ENCODE measurements at regions not wholly inside any gene's neighbourhood (a gene's known extent, or its start where the extent isn't known, plus 50 kb on each side); places are given as distances from the start of the nearest gene placed in this dataset.

DNA sequence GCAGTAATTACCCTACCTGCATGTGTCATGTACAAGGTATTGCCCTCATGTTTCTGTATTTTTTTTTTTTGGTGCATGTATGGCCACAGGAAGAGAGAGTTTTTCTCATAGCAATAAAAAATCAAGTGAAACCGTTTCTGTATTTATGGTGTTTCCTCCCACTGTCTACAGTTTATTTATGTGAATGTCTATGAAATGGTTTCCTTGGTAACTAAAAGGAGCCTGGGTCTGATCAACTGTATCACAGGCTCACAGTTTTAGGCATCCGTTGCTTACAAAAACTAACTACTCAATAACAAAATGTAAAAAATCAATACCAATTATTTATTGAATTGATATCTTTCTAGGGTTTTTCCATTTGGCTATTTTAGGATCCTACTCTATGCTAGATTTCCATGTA lies 464.4 kb downstream of the TAF11L14 start:
- Histone ChIP-seq H3K9me3 (ENCODE audit: control insufficient read depth, low read length) (peaks cover 1% of the 10 kb centered on the region), H3K27me3 (ENCODE audit: control insufficient read depth in 1 of 2, insufficient read depth in 2 of 2, low read length in 1 of 2) (peaks cover 0 to 3% of the 10 kb centered on the region in 2 donors), H3K36me3 (ENCODE audit: control insufficient read depth in 1 of 2, insufficient read depth in 2 of 2, low read length in 1 of 2) (no peaks in the 10 kb centered on the region), H3K4me3 (ENCODE audit: low read length in 2 of 2) (no peak overlapping the region), H3K27ac (ENCODE audit: low read depth in 1 of 2, low read length in 2 of 2) (no peak overlapping the region), H3K4me1 (ENCODE audit: control insufficient read depth in 1 of 2, insufficient read depth in 2 of 2, low read length in 2 of 2) (no peaks in the 10 kb centered on the region)
- WGBS, 2 donors: 12 to 15% methylated on average over 2 of the region's 2 CpGs
- ATAC-seq (ENCODE audit: low FRiP score): no peak
- no peak for DNase-seq
- intact Hi-C loops (cut with DNase I): no loop called here

GRCh38 chr5:18099261-18099660 lies 465.0 kb downstream of the TAF11L14 start:
- H3K4me3 ChIP-seq (ENCODE audit: low read length in 2 of 2): no peak overlapping the region
- H3K4me1 ChIP-seq (ENCODE audit: control insufficient read depth in 1 of 2, insufficient read depth in 2 of 2, low read length in 2 of 2): no peaks in the 10 kb centered on the region
- DNase-seq: no peak
- no peak overlapping the region for H3K27ac ChIP-seq (ENCODE audit: low read depth in 1 of 2, low read length in 2 of 2)
- H3K27me3 ChIP-seq (ENCODE audit: control insufficient read depth in 1 of 2, insufficient read depth in 2 of 2, low read length in 1 of 2): peaks cover 0 to 3% of the 10 kb centered on the region in 2 donors
- H3K36me3 ChIP-seq (ENCODE audit: control insufficient read depth in 1 of 2, insufficient read depth in 2 of 2, low read length in 1 of 2): no peaks in the 10 kb centered on the region
- ATAC-seq (ENCODE audit: low FRiP score): no peak
- WGBS, 2 donors: 31 to 35% methylated on average over 2 of the region's 2 CpGs
- peaks cover 1% of the 10 kb centered on the region for H3K9me3 ChIP-seq (ENCODE audit: control insufficient read depth, low read length)
- intact Hi-C loops (cut with DNase I): no loop called here

DNA sequence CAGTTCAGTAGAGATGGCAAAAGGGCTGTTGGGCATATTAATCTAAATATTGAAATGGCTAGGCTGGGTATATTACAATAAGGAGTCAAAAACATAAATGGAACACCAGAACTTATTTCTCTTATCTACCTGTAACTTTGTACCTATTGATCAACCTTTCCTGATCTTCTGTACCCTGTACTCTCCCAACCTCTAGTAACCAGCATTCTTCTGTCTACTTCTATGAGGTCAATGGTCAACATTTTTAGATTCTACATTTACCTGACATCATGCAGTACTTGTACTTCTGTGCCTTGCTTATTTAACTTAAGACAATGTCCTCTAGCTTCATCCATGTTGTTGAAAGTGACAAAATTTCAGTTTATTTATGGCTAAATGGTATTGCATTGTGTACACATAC lies 467.3 kb downstream of the TAF11L14 start:
- no peak for ATAC-seq (ENCODE audit: low FRiP score)
- H3K4me1 ChIP-seq (ENCODE audit: control insufficient read depth in 1 of 2, insufficient read depth in 2 of 2, low read length in 2 of 2): no peaks in the 10 kb centered on the region
- peaks cover 0 to 3% of the 10 kb centered on the region in 2 donors for H3K27me3 ChIP-seq (ENCODE audit: control insufficient read depth in 1 of 2, insufficient read depth in 2 of 2, low read length in 1 of 2)
- no peak for DNase-seq
- peaks cover 1% of the 10 kb centered on the region for H3K9me3 ChIP-seq (ENCODE audit: control insufficient read depth, low read length)
- intact Hi-C loops (cut with DNase I): no loop called here
- no peaks in the 10 kb centered on the region for H3K36me3 ChIP-seq (ENCODE audit: control insufficient read depth in 1 of 2, insufficient read depth in 2 of 2, low read length in 1 of 2)
- H3K27ac ChIP-seq (ENCODE audit: low read depth in 1 of 2, low read length in 2 of 2): no peak overlapping the region
- no peak overlapping the region for H3K4me3 ChIP-seq (ENCODE audit: low read length in 2 of 2)

- WGBS, 2 donors: 50 to 76% methylated on average over 1 of the region's 1 CpG
- Histone ChIP-seq H3K36me3 (ENCODE audit: control insufficient read depth in 1 of 2, insufficient read depth in 2 of 2, low read length in 1 of 2) (no peaks in the 10 kb centered on the region), H3K9me3 (ENCODE audit: control insufficient read depth, low read length) (peaks cover 1% of the 10 kb centered on the region), H3K4me1 (ENCODE audit: control insufficient read depth in 1 of 2, insufficient read depth in 2 of 2, low read length in 2 of 2) (no peaks in the 10 kb centered on the region), H3K27me3 (ENCODE audit: control insufficient read depth in 1 of 2, insufficient read depth in 2 of 2, low read length in 1 of 2) (peaks cover 0 to 2% of the 10 kb centered on the region in 2 donors), H3K4me3 (ENCODE audit: low read length in 2 of 2) (no peak overlapping the region), H3K27ac (ENCODE audit: low read depth in 1 of 2, low read length in 2 of 2) (no peak overlapping the region)
- intact Hi-C loops (cut with DNase I): no loop called here
- DNase-seq (no peak), ATAC-seq (ENCODE audit: low FRiP score) (no peak)
Measured at GRCh38 chr5:18102733-18103132, 468.5 kb downstream of the TAF11L14 start.

DNA sequence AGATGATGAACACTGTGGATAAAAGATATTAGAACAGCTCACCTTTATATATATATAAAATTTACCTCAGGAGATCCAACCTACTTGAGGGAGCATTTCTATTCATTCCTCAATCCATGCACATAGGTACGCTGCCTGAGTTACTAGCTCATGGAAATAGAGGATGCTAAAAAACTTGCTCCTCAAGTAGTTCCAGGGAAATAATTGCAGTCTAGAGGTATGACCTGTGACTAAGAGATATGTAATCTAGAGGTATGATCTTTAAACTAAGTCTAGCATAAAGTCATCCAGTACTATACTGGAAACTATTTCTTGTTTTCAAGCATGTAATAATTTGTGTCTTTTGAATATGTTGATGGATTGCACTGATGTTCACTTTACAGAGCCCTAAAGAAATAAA lies 471.2 kb downstream of the TAF11L14 start:
- Histone ChIP-seq H3K36me3 (ENCODE audit: control insufficient read depth in 1 of 2, insufficient read depth in 2 of 2, low read length in 1 of 2) (no peaks in the 10 kb centered on the region), H3K4me1 (ENCODE audit: control insufficient read depth in 1 of 2, insufficient read depth in 2 of 2, low read length in 2 of 2) (no peaks in the 10 kb centered on the region), H3K27me3 (ENCODE audit: control insufficient read depth in 1 of 2, insufficient read depth in 2 of 2, low read length in 1 of 2) (no peaks in the 10 kb centered on the region), H3K9me3 (ENCODE audit: control insufficient read depth, low read length) (no peaks in the 10 kb centered on the region), H3K4me3 (ENCODE audit: low read length in 2 of 2) (no peak overlapping the region), H3K27ac (ENCODE audit: low read depth in 1 of 2, low read length in 2 of 2) (no peak overlapping the region)
- 84 to 95% methylated on average over 1 of the region's 1 CpG for WGBS, 2 donors
- ATAC-seq (ENCODE audit: low FRiP score): no peak
- intact Hi-C loops (cut with DNase I): no loop called here
- no peak for DNase-seq

GRCh38 chr5:18111906-18112465 lies 477.7 kb downstream of the TAF11L14 start:
- H3K4me3 ChIP-seq (ENCODE audit: low read length in 2 of 2): no peak overlapping the region
- 67 to 68% methylated on average over 5 of the region's 5 CpGs for WGBS, 2 donors
- H3K36me3 ChIP-seq (ENCODE audit: control insufficient read depth in 1 of 2, insufficient read depth in 2 of 2, low read length in 1 of 2): no peaks in the 10 kb centered on the region
- no peaks in the 10 kb centered on the region for H3K9me3 ChIP-seq (ENCODE audit: control insufficient read depth, low read length)
- no peak overlapping the region for H3K27ac ChIP-seq (ENCODE audit: low read depth in 1 of 2, low read length in 2 of 2)
- intact Hi-C loops (cut with DNase I): no loop called here
- ATAC-seq (ENCODE audit: low FRiP score) (no peak), DNase-seq (no peak)
- no peaks in the 10 kb centered on the region for H3K4me1 ChIP-seq (ENCODE audit: control insufficient read depth in 1 of 2, insufficient read depth in 2 of 2, low read length in 2 of 2)
- H3K27me3 ChIP-seq (ENCODE audit: control insufficient read depth in 1 of 2, insufficient read depth in 2 of 2, low read length in 1 of 2): no peaks in the 10 kb centered on the region

- Histone ChIP-seq H3K4me3 (ENCODE audit: low read length in 2 of 2) (no peak overlapping the region), H3K4me1 (ENCODE audit: control insufficient read depth in 1 of 2, insufficient read depth in 2 of 2, low read length in 2 of 2) (no peaks in the 10 kb centered on the region), H3K27me3 (ENCODE audit: control insufficient read depth in 1 of 2, insufficient read depth in 2 of 2, low read length in 1 of 2) (no peaks in the 10 kb centered on the region), H3K9me3 (ENCODE audit: control insufficient read depth, low read length) (no peaks in the 10 kb centered on the region), H3K36me3 (ENCODE audit: control insufficient read depth in 1 of 2, insufficient read depth in 2 of 2, low read length in 1 of 2) (no peaks in the 10 kb centered on the region), H3K27ac (ENCODE audit: low read depth in 1 of 2, low read length in 2 of 2) (no peak overlapping the region)
- intact Hi-C loops (cut with DNase I): no loop called here
- WGBS, 2 donors: 66% methylated on average over 3 of the region's 3 CpGs
- ATAC-seq (ENCODE audit: low FRiP score) (no peak), DNase-seq (no peak)
Measured at GRCh38 chr5:18113721-18114120, 479.5 kb downstream of the TAF11L14 start.

- Histone ChIP-seq H3K9me3 (ENCODE audit: control insufficient read depth, low read length) (no peaks in the 10 kb centered on the region), H3K4me1 (ENCODE audit: control insufficient read depth in 1 of 2, insufficient read depth in 2 of 2, low read length in 2 of 2) (no peaks in the 10 kb centered on the region), H3K27ac (ENCODE audit: low read depth in 1 of 2, low read length in 2 of 2) (no peak overlapping the region), H3K27me3 (ENCODE audit: control insufficient read depth in 1 of 2, insufficient read depth in 2 of 2, low read length in 1 of 2) (no peaks in the 10 kb centered on the region), H3K36me3 (ENCODE audit: control insufficient read depth in 1 of 2, insufficient read depth in 2 of 2, low read length in 1 of 2) (no peaks in the 10 kb centered on the region), H3K4me3 (ENCODE audit: low read length in 2 of 2) (no peak overlapping the region)
- 27 to 34% methylated on average over 6 of the region's 6 CpGs for WGBS, 2 donors
- intact Hi-C loops (cut with DNase I): no loop called here
- ATAC-seq (ENCODE audit: low FRiP score) (no peak), DNase-seq (no peak)
Measured at GRCh38 chr5:18114151-18114757, 480.0 kb downstream of the TAF11L14 start.

DNA sequence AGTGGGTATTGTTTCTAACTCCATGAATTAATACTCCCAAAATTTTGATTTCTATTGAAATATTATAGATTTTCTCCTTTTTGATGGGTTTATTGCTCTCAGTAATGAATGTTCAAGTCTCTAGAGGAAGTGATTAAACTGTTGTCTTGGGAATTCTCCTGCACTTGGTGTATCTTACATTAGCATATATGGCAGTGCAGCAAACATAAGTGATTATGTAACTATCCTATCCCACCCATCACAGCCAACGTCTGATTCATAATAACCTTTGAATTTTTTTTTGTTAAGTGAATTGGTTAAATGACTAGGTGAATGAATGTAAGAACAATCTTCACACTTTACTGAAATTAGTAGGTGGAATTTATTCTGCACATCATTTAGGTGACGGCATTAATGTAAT lies 483.7 kb downstream of the TAF11L14 start:
- H3K36me3 ChIP-seq (ENCODE audit: control insufficient read depth in 1 of 2, insufficient read depth in 2 of 2, low read length in 1 of 2): no peaks in the 10 kb centered on the region
- no peaks in the 10 kb centered on the region for H3K27me3 ChIP-seq (ENCODE audit: control insufficient read depth in 1 of 2, insufficient read depth in 2 of 2, low read length in 1 of 2)
- no peak for DNase-seq
- WGBS, 2 donors: 75 to 77% methylated on average over 2 of the region's 2 CpGs
- no peaks in the 10 kb centered on the region for H3K4me1 ChIP-seq (ENCODE audit: control insufficient read depth in 1 of 2, insufficient read depth in 2 of 2, low read length in 2 of 2)
- no peak for ATAC-seq (ENCODE audit: low FRiP score)
- H3K9me3 ChIP-seq (ENCODE audit: control insufficient read depth, low read length): no peaks in the 10 kb centered on the region
- intact Hi-C loops (cut with DNase I): no loop called here
- no peak overlapping the region for H3K27ac ChIP-seq (ENCODE audit: low read depth in 1 of 2, low read length in 2 of 2)
- H3K4me3 ChIP-seq (ENCODE audit: low read length in 2 of 2): no peak overlapping the region

All from aorta (tissue), 5 donors.